HEK293 (cell line): ENCODE measurements at regions not wholly inside any gene's neighbourhood (a gene's known extent, or its start where the extent isn't known, plus 50 kb on each side); places are given as distances from the start of the nearest gene placed in this dataset.

Source experiments
- CTCF ChIA-PET: fragments of 350-600 bp; formaldehyde crosslinking; extraction: SDS; loops from one replicate; lab custom pipeline; 2021; ENCODE audit warnings: antibody characterized with exemption; lab: Yijun Ruan, JAX
- POLR2A ChIA-PET: fragments of 300-600 bp; formaldehyde crosslinking; extraction: SDS; loops from one replicate; lab custom pipeline; 2020; ENCODE audit warnings: antibody characterized with exemption, inconsistent platforms; lab: Yijun Ruan, JAX
- H3K27ac ChIP-seq: fragments of 200-500 bp; sonication (Bioruptor generic); 2 replicates; pipeline ENCODE4 v1.5.1; 2014; ENCODE audit warnings: low read depth, low read length, control low read depth, inconsistent platforms; ENCODE audit errors: extremely low read depth
- H3K36me3 ChIP-seq, 2 experiments: fragments of 200-500 bp in 1 of 2; sonication (Bioruptor generic) in 1 of 2; 1 replicate in 1 of 2; 2 replicates in 1 of 2; pipeline ENCODE4 v1.5.1; 2014 to 2017; ENCODE audit warnings: inconsistent platforms in 2 of 2, low read length in 2 of 2; ENCODE audit not compliant: control insufficient read depth in 2 of 2, insufficient read depth in 1 of 2
- H3K4me1 ChIP-seq: fragments of 200-500 bp; sonication (Bioruptor generic); 2 replicates; pipeline ENCODE4 v1.5.1; 2014; ENCODE audit warnings: mild to moderate bottlenecking, low read length, inconsistent platforms; ENCODE audit not compliant: control insufficient read depth, insufficient read depth
- H3K4me3 ChIP-seq: 2 replicates; pipeline ENCODE4 v1.5.1; 2011; ENCODE audit warnings: low read depth, mild to moderate bottlenecking, control low read depth, low read length, moderate library complexity
- H3K9me3 ChIP-seq: fragments of 200-500 bp; sonication (Bioruptor generic); 2 replicates; pipeline ENCODE4 v1.5.1; 2014; ENCODE audit warnings: low read depth, low read length, inconsistent platforms; ENCODE audit not compliant: control insufficient read depth, insufficient read depth
- BCL11B ChIP-seq: fragments of 450-650 bp; formaldehyde crosslinking; IDR thresholded peaks from 2 replicates; pipeline ENCODE4 v1.5.1; 2016; ENCODE audit warnings: low read depth, missing biosample characterization, missing genetic modification characterization
- HOXC10 ChIP-seq: sonication (generic); formaldehyde crosslinking; IDR thresholded peaks from 2 replicates; pipeline ENCODE4 v1.8.1; 2023; ENCODE audit warnings: mild to moderate bottlenecking, missing genetic modification reagents
- KLF16 ChIP-seq: fragments of 450-650 bp; formaldehyde crosslinking; IDR thresholded peaks from 2 replicates; pipeline ENCODE4 v1.5.1; 2017; ENCODE audit warnings: missing biosample characterization, missing genetic modification characterization
- MEIS1 ChIP-seq: sonication (generic); formaldehyde crosslinking; IDR thresholded peaks from 2 replicates; pipeline ENCODE4 v1.8.1; 2022; ENCODE audit warnings: missing genetic modification reagents, mild to moderate bottlenecking, borderline replicate concordance
- OSR2 ChIP-seq: fragments of 450-650 bp; formaldehyde crosslinking; IDR thresholded peaks from 2 replicates; pipeline ENCODE4 v1.5.1; 2016; ENCODE audit warnings: missing biosample characterization, missing genetic modification characterization
- SCRT2 ChIP-seq: fragments of 450-650 bp; formaldehyde crosslinking; IDR thresholded peaks from 2 replicates; pipeline ENCODE4 v1.5.1; 2016; ENCODE audit warnings: missing biosample characterization, missing genetic modification characterization
- SP7 ChIP-seq: fragments of 450-650 bp; formaldehyde crosslinking; IDR thresholded peaks from 2 replicates; pipeline ENCODE4 v1.5.1; 2016; ENCODE audit warnings: missing biosample characterization, missing genetic modification characterization
- ZBTB48 ChIP-seq: fragments of 450-650 bp; formaldehyde crosslinking; IDR thresholded peaks from 2 replicates; pipeline ENCODE4 v1.5.1; 2016; ENCODE audit warnings: missing biosample characterization, missing genetic modification characterization
- ZBTB8A ChIP-seq: fragments of 450-650 bp; formaldehyde crosslinking; IDR thresholded peaks from 2 replicates; pipeline ENCODE4 v1.5.1; 2016; ENCODE audit warnings: missing biosample characterization, missing genetic modification characterization
- ZEB2 ChIP-seq: fragments of 450-650 bp; formaldehyde crosslinking; IDR thresholded peaks from 2 replicates; pipeline ENCODE4 v1.5.1; 2016; ENCODE audit warnings: missing biosample characterization, missing genetic modification characterization
- ZFP3 ChIP-seq: fragments of 450-650 bp; formaldehyde crosslinking; IDR thresholded peaks from 2 replicates; pipeline ENCODE4 v1.5.1; 2016; ENCODE audit warnings: low read depth, missing biosample characterization, missing genetic modification characterization
- ZFP37 ChIP-seq: fragments of 450-650 bp; formaldehyde crosslinking; IDR thresholded peaks from 2 replicates; pipeline ENCODE4 v1.5.1; 2016; ENCODE audit warnings: missing biosample characterization, missing genetic modification characterization
- ZFP69B ChIP-seq: fragments of 450-650 bp; formaldehyde crosslinking; IDR thresholded peaks from 2 replicates; pipeline ENCODE4 v1.5.1; 2016; ENCODE audit warnings: missing biosample characterization, missing genetic modification characterization
- ZNF146 ChIP-seq: fragments of 450-650 bp; formaldehyde crosslinking; IDR thresholded peaks from 2 replicates; pipeline ENCODE4 v1.5.1; 2016; ENCODE audit warnings: missing biosample characterization, missing genetic modification characterization
- ZNF184 ChIP-seq: fragments of 450-650 bp; IDR thresholded peaks from 2 replicates; pipeline ENCODE4 v1.5.1; 2018; ENCODE audit warnings: missing biosample characterization, mild to moderate bottlenecking, missing genetic modification characterization
- ZNF239 ChIP-seq: fragments of 450-650 bp; formaldehyde crosslinking; IDR thresholded peaks from 2 replicates; pipeline ENCODE4 v1.5.1; 2016; ENCODE audit warnings: missing biosample characterization, missing genetic modification characterization
- ZNF292 ChIP-seq: fragments of 450-650 bp; formaldehyde crosslinking; IDR thresholded peaks from 2 replicates; pipeline ENCODE4 v1.5.1; 2016; ENCODE audit warnings: low read depth, missing biosample characterization, missing genetic modification characterization, borderline replicate concordance
- ZNF394 ChIP-seq: fragments of 450-650 bp; formaldehyde crosslinking; IDR thresholded peaks from 2 replicates; pipeline ENCODE4 v1.5.1; 2016; ENCODE audit warnings: missing biosample characterization, missing genetic modification characterization, mild to moderate bottlenecking, moderate library complexity, borderline replicate concordance
- ZNF600 ChIP-seq: fragments of 450-650 bp; formaldehyde crosslinking; IDR thresholded peaks from 2 replicates; pipeline ENCODE4 v1.5.1; 2016; ENCODE audit warnings: missing biosample characterization, missing genetic modification characterization
- ZNF76 ChIP-seq: fragments of 450-650 bp; formaldehyde crosslinking; IDR thresholded peaks from 2 replicates; pipeline ENCODE4; 2016; ENCODE audit warnings: low read depth, missing biosample characterization, missing genetic modification characterization, borderline replicate concordance
- ZNF843 ChIP-seq: fragments of 450-650 bp; formaldehyde crosslinking; IDR thresholded peaks from 2 replicates; pipeline ENCODE4 v1.5.1; 2016; ENCODE audit warnings: missing biosample characterization, missing genetic modification characterization
- ZXDB ChIP-seq: fragments of 450-650 bp; formaldehyde crosslinking; IDR thresholded peaks from 2 replicates; pipeline ENCODE4 v1.5.1; 2016; ENCODE audit warnings: missing biosample characterization, missing genetic modification characterization
- TF ChIP-seq, protein P1 (sequence below): fragments of 450-650 bp; formaldehyde crosslinking; IDR thresholded peaks from 2 replicates; pipeline ENCODE4 v1.5.1; 2016; ENCODE audit warnings: missing biosample characterization, missing genetic modification characterization, borderline replicate concordance
- TF ChIP-seq, protein P2 (sequence below): fragments of 450-650 bp; formaldehyde crosslinking; IDR thresholded peaks from 2 replicates; pipeline ENCODE4 v1.5.1; 2017; ENCODE audit warnings: missing biosample characterization, missing genetic modification characterization
- TF ChIP-seq, protein P3 (sequence below): fragments of 450-650 bp; formaldehyde crosslinking; IDR thresholded peaks from 2 replicates; pipeline ENCODE4; 2016; ENCODE audit warnings: missing biosample characterization, missing genetic modification characterization
- TF ChIP-seq, protein P4 (sequence below): fragments of 450-650 bp; formaldehyde crosslinking; conservative IDR thresholded peaks from 2 replicates; pipeline ENCODE4 v1.5.1; 2016; ENCODE audit warnings: low read depth, missing biosample characterization, missing genetic modification characterization

DNA sequence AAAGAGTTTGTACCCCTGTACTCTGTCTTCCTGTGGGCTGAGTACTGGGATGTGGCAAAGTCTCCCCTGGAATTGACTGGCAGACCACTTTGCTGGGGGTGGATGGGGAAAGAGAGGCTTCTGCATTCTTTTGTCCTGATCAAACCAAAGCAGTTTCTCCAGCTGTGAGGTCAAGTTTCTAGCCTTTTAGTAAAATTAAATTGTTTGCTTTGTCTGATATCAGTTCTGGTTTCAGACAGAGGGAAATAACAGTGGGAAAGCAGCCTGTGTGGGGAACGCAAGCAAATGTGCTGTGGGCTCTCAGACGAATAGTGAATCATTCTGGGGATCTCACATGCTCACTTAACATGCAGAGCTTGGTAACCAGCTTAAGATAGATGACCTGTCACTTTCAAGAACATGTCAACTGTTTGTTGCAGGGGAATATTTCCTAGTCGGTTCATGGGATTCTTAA lies 151.6 kb downstream of the FAT3 start:
- no peaks in the 10 kb centered on the region for H3K9me3 ChIP-seq
- CTCF ChIA-PET = interaction anchor here (0.6 to 1.3 kb wide), 3 partner anchors 11 to 150 kb away, joined by 3 to 4 read pairs (median 3); no protein-coding TSS in a partner anchor
- peaks cover 11% of the 10 kb centered on the region for H3K4me1 ChIP-seq
- no peak overlapping the region for H3K4me3 ChIP-seq
- POLR2A ChIA-PET = interaction anchor here (1.1 to 3.0 kb wide), 3 partner anchors 9 to 152 kb away, joined by 3 to 12 read pairs (median 5); partner anchors contain the start of gene FAT3
- H3K27ac ChIP-seq = no peak overlapping the region
- no peaks in the 10 kb centered on the region for H3K36me3 ChIP-seq
- TF ChIP-seq ZNF843 (tag by site-specific recombination) (peak; percentile 59; the same call in 1 of the 2 replicates), ZNF394 (tag by site-specific recombination) (no peak), KLF16 (tag by site-specific recombination) (no peak), ZBTB48 (tag by site-specific recombination) (no peak), ZNF146 (tag by site-specific recombination) (no peak), ZNF600 (tag by site-specific recombination) (peak; percentile 66), HOXC10 (no peak), ZXDB (0 out of 2 replicates have a peak, but pooled peaks have one; percentile 37), SP7 (tag by site-specific recombination) (peak; percentile 72; the same call in 1 of the 2 replicates), BCL11B (tag by site-specific recombination) (no peak), MEIS1 (peak; percentile 93), ZNF239 (no peak), ZFP69B (tag by site-specific recombination) (no peak), ZEB2 (tag by site-specific recombination) (peak; percentile 88), OSR2 (peak; percentile 57; the same call in 1 of the 2 replicates), ZBTB8A (tag by site-specific recombination) (no peak), ZFP3 (no peak), ZNF76 (tag by site-specific recombination) (no peak), ZNF184 (no peak), SCRT2 (tag by site-specific recombination) (no peak), ZNF292 (tag by site-specific recombination) (no peak), ZFP37 (tag by site-specific recombination) (no peak)
- TF ChIP-seq, protein P1, sequence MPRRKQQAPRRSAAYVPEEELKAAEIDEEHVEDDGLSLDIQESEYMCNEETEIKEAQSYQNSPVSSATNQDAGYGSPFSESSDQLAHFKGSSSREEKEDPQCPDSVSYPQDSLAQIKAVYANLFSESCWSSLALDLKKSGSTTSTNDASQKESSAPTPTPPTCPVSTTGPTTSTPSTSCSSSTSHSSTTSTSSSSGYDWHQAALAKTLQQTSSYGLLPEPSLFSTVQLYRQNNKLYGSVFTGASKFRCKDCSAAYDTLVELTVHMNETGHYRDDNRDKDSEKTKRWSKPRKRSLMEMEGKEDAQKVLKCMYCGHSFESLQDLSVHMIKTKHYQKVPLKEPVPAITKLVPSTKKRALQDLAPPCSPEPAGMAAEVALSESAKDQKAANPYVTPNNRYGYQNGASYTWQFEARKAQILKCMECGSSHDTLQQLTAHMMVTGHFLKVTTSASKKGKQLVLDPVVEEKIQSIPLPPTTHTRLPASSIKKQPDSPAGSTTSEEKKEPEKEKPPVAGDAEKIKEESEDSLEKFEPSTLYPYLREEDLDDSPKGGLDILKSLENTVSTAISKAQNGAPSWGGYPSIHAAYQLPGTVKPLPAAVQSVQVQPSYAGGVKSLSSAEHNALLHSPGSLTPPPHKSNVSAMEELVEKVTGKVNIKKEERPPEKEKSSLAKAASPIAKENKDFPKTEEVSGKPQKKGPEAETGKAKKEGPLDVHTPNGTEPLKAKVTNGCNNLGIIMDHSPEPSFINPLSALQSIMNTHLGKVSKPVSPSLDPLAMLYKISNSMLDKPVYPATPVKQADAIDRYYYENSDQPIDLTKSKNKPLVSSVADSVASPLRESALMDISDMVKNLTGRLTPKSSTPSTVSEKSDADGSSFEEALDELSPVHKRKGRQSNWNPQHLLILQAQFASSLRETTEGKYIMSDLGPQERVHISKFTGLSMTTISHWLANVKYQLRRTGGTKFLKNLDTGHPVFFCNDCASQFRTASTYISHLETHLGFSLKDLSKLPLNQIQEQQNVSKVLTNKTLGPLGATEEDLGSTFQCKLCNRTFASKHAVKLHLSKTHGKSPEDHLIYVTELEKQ (tag by site-specific recombination) = no peak
- TF ChIP-seq, protein P2, sequence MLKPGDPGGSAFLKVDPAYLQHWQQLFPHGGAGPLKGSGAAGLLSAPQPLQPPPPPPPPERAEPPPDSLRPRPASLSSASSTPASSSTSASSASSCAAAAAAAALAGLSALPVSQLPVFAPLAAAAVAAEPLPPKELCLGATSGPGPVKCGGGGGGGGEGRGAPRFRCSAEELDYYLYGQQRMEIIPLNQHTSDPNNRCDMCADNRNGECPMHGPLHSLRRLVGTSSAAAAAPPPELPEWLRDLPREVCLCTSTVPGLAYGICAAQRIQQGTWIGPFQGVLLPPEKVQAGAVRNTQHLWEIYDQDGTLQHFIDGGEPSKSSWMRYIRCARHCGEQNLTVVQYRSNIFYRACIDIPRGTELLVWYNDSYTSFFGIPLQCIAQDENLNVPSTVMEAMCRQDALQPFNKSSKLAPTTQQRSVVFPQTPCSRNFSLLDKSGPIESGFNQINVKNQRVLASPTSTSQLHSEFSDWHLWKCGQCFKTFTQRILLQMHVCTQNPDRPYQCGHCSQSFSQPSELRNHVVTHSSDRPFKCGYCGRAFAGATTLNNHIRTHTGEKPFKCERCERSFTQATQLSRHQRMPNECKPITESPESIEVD (tag by site-specific recombination) = peak; percentile 45; the same call in 1 of the 2 replicates
- TF ChIP-seq, protein P3, sequence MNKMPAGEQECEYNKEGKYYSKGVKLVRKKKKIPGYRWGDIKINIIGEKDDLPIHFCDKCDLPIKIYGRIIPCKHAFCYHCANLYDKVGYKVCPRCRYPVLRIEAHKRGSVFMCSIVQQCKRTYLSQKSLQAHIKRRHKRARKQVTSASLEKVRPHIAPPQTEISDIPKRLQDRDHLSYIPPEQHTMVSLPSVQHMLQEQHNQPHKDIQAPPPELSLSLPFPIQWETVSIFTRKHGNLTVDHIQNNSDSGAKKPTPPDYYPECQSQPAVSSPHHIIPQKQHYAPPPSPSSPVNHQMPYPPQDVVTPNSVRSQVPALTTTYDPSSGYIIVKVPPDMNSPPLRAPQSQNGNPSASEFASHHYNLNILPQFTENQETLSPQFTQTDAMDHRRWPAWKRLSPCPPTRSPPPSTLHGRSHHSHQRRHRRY = no peak
- TF ChIP-seq, protein P4, sequence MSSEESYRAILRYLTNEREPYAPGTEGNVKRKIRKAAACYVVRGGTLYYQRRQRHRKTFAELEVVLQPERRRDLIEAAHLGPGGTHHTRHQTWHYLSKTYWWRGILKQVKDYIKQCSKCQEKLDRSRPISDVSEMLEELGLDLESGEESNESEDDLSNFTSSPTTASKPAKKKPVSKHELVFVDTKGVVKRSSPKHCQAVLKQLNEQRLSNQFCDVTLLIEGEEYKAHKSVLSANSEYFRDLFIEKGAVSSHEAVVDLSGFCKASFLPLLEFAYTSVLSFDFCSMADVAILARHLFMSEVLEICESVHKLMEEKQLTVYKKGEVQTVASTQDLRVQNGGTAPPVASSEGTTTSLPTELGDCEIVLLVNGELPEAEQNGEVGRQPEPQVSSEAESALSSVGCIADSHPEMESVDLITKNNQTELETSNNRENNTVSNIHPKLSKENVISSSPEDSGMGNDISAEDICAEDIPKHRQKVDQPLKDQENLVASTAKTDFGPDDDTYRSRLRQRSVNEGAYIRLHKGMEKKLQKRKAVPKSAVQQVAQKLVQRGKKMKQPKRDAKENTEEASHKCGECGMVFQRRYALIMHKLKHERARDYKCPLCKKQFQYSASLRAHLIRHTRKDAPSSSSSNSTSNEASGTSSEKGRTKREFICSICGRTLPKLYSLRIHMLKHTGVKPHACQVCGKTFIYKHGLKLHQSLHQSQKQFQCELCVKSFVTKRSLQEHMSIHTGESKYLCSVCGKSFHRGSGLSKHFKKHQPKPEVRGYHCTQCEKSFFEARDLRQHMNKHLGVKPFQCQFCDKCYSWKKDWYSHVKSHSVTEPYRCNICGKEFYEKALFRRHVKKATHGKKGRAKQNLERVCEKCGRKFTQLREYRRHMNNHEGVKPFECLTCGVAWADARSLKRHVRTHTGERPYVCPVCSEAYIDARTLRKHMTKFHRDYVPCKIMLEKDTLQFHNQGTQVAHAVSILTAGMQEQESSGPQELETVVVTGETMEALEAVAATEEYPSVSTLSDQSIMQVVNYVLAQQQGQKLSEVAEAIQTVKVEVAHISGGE (tag by site-specific recombination) = no peak
